DMS53 (cell line): ENCODE measurements at regions not wholly inside any gene's neighbourhood (a gene's known extent, or its start where the extent isn't known, plus 50 kb on each side); places are given as distances from the start of the nearest gene placed in this dataset.

Experiments used
- DNase-seq: peaks from one replicate; lab custom pipeline; 2025; lab: John Stamatoyannopoulos, UW

- DNase-seq: no peak
Measured at GRCh38 chr9:12874395-12874794, 99.6 kb downstream of the LURAP1L start.

GRCh38 chr9:12875191-12875590 is 100.4 kb downstream of the LURAP1L start:
- no peak for DNase-seq

DNA sequence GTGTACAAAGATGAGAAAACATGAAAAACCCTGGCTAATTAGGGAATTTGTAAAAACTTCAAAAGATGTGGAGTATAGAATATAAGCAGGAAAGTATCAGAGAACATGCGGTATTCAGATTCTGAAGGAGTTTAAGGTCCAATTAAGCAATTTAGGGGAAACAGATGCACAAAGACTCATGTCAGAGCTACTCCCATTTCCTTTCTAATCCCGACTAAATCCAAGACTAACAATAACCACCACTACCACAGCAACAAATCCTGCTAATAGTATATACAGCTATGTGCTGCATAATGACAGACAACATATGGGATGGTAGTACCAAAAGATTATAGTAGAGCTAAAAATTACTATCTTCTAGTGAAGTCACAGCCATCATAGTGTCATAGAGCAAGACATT is 102.1 kb downstream of the LURAP1L start:
- DNase-seq: no peak

GRCh38 chr9:12878351-12878978 is 103.6 kb downstream of the LURAP1L start:
- DNase-seq: peak; percentile 50

DNA sequence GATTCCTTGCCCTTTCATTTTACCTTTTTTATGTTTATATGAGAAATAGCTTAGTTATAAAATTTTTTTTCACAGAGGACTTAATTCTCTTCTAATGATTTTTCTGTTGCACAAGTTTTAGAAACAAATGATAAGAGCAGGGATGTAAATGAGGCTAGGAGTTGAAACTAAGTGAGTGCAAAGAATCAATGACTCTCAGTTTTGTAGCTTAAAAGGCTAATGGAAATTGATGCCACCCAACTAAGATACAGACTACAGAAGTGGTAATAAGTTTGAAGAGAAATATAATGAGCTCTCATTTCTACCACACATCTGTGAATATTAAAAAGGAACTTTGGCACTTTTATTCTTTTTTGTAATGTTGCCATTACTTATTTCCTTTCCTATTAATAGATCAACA is 105.1 kb downstream of the LURAP1L start:
- DNase-seq: no peak

DNA sequence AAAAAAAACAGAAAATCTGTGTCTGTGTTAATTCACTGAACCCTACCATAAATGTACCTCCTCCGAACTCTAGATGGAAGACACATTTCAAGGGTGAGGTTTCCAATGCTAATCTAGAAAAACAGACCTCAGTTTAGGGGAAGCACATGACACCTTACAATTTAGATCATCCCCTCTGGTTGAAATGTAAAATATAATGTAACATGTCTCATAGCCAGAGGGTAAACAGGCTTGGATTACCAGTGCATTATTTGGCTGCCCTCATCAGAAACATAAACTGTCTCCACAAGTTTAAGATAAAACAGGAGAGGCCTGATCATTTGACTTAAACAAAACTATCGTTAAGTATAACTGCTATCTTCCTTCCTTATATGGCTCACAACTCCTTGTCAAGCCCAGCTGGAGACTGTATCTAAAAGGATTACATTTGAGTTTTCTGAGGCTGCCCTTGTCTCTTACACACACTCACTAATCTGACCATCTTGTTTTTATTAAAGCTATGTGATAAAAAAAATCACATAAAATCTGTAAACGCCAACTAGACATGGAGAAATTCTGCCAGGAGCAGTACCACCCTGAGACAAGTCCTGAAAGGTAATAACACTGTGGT is 105.7 kb downstream of the LURAP1L start:
- DNase-seq: no peak

GRCh38 chr9:12882430-12882829 is 107.6 kb downstream of the LURAP1L start:
- no peak for DNase-seq

DNA sequence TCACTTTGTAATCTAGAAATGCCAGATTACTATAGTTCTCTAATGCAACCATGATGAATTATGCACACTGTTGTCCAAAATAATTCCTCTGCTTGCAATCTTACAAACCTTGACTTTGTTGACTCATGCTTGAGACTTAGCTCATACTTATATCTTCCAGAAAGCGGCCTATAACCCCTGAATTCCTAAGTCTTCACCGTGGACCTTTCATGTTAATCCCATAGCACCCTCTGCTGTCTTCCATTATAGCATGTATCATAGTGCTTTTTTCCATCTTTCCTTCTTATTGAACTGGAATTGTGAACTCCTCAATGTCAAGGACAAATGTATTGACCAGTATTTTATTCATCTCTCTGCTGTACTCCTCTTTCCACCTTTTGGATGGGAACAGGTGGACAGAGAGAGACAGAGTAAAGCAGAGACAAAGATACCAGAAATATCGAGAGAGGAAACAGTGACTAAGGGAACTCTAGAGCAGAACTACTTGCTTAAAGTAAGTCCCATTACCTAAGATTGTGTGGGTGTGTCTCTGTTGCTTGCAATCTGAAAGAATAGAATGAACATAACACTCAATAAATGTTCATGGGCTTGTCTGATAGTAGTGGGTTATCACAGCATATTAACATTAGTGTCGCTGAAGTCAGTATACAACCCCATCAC is 110.0 kb downstream of the LURAP1L start:
- peak; percentile 41 for DNase-seq

GRCh38 chr9:12889402-12890106 is 114.7 kb downstream of the LURAP1L start:
- DNase-seq: no peak

- DNase-seq: no peak
Measured at GRCh38 chr9:12891588-12891987, 116.8 kb downstream of the LURAP1L start.

DNA sequence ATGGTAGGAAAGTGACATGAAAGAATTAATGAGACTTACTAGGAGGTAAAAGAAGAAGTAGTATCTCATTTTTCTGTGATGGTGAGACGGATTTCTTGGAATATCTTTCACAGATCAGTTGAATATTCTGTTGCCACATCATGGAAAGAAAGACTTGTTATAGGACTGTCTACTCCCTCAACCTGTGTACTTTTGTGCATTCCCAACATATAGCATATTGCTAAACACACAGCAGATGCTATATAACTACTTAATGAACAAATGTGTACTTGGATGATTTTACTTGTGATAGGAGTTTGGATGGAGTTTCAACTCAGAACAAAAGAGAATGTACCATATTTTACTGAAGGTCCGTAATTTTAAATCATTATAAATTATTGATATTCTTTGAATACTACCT is 128.5 kb downstream of the LURAP1L start:
- no peak for DNase-seq

- no peak for DNase-seq
Measured at GRCh38 chr9:12904261-12905000, 129.6 kb downstream of the LURAP1L start.

DNA sequence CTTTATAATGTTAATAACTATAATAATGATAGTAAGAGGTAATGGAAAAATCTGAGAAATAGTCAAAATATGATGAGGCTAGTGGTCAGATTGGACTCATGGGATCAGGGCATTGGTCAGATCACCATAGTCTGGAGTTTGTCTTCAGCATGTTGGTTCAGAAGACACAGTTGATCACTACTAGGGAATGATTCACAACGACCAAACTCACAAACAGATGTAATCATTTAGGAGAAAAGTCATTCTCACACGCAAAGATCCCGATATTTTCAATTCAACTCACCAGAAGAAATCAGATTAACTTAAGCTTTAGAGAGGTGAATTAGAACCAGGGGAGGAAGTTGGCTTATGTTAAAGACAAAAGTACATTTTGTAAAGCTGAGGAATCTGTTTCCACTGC is 131.8 kb downstream of the LURAP1L start:
- no peak for DNase-seq

DNA sequence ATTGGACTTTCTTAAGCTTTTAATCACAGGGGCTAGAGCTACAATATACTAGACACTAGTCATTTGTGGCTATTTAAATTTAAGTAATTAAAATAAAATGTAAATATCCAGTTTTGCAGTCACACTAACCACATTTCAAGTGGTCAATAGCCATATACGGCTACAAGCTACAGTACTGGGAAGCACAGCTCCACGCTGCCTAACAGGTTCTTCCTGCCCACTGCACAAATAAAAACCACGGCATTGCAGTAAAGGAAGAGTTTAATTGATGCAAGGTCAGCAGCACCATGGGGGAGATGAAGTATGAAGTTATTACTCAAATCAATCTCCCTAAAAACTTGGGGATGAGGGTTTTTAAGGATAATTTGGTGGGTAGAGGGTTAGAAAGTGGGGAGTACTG is 134.1 kb downstream of the LURAP1L start:
- peak; percentile 47 for DNase-seq

GRCh38 chr9:12915366-12915954 is 140.6 kb downstream of the LURAP1L start:
- DNase-seq: no peak

DNA sequence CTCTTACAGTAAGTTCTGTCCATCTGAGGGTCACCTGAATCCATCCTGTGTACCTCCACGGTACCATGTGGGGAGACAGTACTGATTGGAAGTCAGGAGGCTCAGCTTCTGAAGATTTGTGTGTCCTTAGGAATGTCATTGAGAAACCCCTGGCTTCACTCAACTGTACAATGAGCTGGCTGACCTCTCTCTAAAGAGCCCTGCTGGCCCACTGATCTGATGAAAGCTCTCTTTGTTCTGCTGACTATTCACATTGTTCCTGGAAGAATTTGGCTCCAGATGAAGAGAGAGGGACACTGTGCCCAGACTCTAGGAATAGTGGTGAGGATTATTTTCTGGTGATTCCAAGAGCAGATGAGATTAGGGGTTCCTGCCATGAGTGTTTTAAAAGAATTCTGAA is 141.2 kb downstream of the LURAP1L start:
- DNase-seq: no peak

GRCh38 chr9:12920437-12920836 is 145.6 kb downstream of the LURAP1L start:
- DNase-seq: no peak

- DNase-seq: no peak
Measured at GRCh38 chr9:12921621-12922020, 146.8 kb downstream of the LURAP1L start.

GRCh38 chr9:12922224-12922866 is 147.5 kb downstream of the LURAP1L start:
- DNase-seq: no peak

DNA sequence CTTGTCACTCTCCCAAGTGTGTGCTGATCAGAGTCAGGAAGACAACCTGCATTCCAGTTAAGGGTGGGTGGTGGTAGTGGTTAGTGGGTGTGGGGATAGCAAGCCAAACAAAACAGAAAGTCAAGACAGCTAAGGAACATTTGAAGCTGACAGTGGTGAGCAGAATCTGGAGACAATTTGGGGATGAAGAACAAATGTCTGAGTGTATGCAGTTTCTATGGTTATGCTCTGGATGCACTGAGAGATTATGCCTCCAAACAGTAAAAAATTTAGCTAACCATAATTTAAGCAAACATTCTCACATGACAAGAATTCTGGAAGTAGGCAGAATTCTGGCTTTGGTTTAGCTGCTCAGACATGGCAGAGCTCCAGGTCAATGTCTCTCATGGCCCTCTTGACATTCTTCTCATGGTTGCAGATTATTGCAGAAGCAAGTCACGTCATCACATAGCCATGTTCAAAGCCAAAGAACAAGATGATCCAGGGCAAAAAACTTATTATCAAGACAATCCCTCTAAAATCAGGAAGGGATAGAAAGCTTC is 148.7 kb downstream of the LURAP1L start:
- no peak for DNase-seq

- no peak for DNase-seq
Measured at GRCh38 chr9:12930906-12931305, 156.1 kb downstream of the LURAP1L start.
